Fibroblast of villous mesenchyme (primary cell): ENCODE measurements at regions not wholly inside any gene's neighbourhood (a gene's known extent, or its start where the extent isn't known, plus 50 kb on each side); places are given as distances from the start of the nearest gene placed in this dataset.

Experiments
- DNase-seq: peaks from one replicate; pipeline ENCODE4 v3.0.0-alpha.2; 2010; ENCODE audit warnings: low read depth
- H3K4me3 ChIP-seq: 2 replicates; pipeline ENCODE4 v1.5.1; 2011; ENCODE audit warnings: low read depth, mild to moderate bottlenecking, low read length
- CTCF ChIP-seq: IDR thresholded peaks from 2 replicates; pipeline ENCODE4 v1.5.1; 2012; ENCODE audit warnings: low read depth, mild to moderate bottlenecking, low read length; ENCODE audit not compliant: insufficient read depth

GRCh38 chr3:20657560-20657959 lies 471.6 kb upstream of the SGO1 start:
- TF ChIP-seq CTCF = no peak
- no peak overlapping the region for H3K4me3 ChIP-seq
- DNase-seq = no peak

GRCh38 chr3:20652231-20652986 lies 466.4 kb upstream of the SGO1 start:
- no peak for TF ChIP-seq CTCF
- no peak for DNase-seq
- H3K4me3 ChIP-seq = no peak overlapping the region

- H3K4me3 ChIP-seq = no peak overlapping the region
- TF ChIP-seq CTCF = no peak
- DNase-seq = no peak
Measured at GRCh38 chr3:20648921-20649381, 462.9 kb upstream of the SGO1 start.

- peak; percentile 63 for DNase-seq
- no peak overlapping the region for H3K4me3 ChIP-seq
- no peak for TF ChIP-seq CTCF
Measured at GRCh38 chr3:20648294-20648693, 462.3 kb upstream of the SGO1 start.

- no peak overlapping the region for H3K4me3 ChIP-seq
- TF ChIP-seq CTCF = no peak
- no peak for DNase-seq
Measured at GRCh38 chr3:20646425-20646824, 460.4 kb upstream of the SGO1 start.

- no peak overlapping the region for H3K4me3 ChIP-seq
- no peak for TF ChIP-seq CTCF
- DNase-seq = no peak
Measured at GRCh38 chr3:20645340-20645739, 459.3 kb upstream of the SGO1 start.

- no peak overlapping the region for H3K4me3 ChIP-seq
- no peak for DNase-seq
- TF ChIP-seq CTCF = no peak
Measured at GRCh38 chr3:20637729-20638128, 451.7 kb upstream of the SGO1 start.
